HepG2 (cell line): ENCODE measurements at regions not wholly inside any gene's neighbourhood (a gene's known extent, or its start where the extent isn't known, plus 50 kb on each side); places are given as distances from the start of the nearest gene placed in this dataset.

Experiments
- ATAC-seq: fragments of 200-7000 bp; cut with Tn5 transposase; 3 replicates; pipeline ENCODE4 v1.9.1; 2020; ENCODE audit warnings: mild to moderate bottlenecking, moderate library complexity
- BruUV-seq: library from RNA; stranded (reverse); fragments of 400-500 nt; replicated peaks from 2 replicates; lab custom pipeline; 2021; lab: Mats Ljungman, UMichigan
- CTCF ChIA-PET: fragments of 300-600 bp; formaldehyde crosslinking; extraction: SDS; loops from one replicate; lab custom pipeline; 2021; ENCODE audit warnings: low total read pairs, inconsistent platforms, low intra/inter-chr PET ratio; lab: Yijun Ruan, JAX
- POLR2A ChIA-PET: fragments of 350-600 bp; sonication (Branson Sonifier 250); formaldehyde crosslinking; loops from one replicate; lab custom pipeline; 2020; ENCODE audit warnings: antibody characterized with exemption, inconsistent platforms; lab: Yijun Ruan, JAX
- DNase-seq: peaks from one replicate; pipeline ENCODE4 v3.0.0-alpha.2; 2015; ENCODE audit warnings: low spot score
- FAIRE-seq: peaks from 3 replicates; lab custom pipeline; 2011; peaks lifted over from hg19 to GRCh38; lab: Jason Lieb, UNC
- H2AFZ ChIP-seq: one replicate; pipeline ENCODE4 v1.6.1; 2011; ENCODE audit warnings: low read length, inconsistent platforms
- H3K27ac ChIP-seq: fragments of 300-600 bp; 3 replicates; pipeline ENCODE4 v1.8.0; 2011; ENCODE audit warnings: mixed run types, mild to moderate bottlenecking, mixed read lengths, low read length, inconsistent platforms; ENCODE audit not compliant: insufficient read depth; ENCODE audit errors: extremely low read length
- H3K27me3 ChIP-seq, 2 experiments: fragments of 200-600 bp in 1 of 2; 2 replicates in 1 of 2; 3 replicates in 1 of 2; pipeline versions ENCODE4 v1.6.0 to v1.8.0; 2011; ENCODE audit warnings: low read length in 2 of 2, mild to moderate bottlenecking in 2 of 2, moderate library complexity in 2 of 2, inconsistent platforms in 1 of 2; ENCODE audit not compliant: insufficient read depth in 2 of 2, control insufficient read depth in 1 of 2
- H3K36me3 ChIP-seq, 2 experiments: fragments of 200-600 bp in 1 of 2; replicated peaks in 1 of 2; 2 replicates in 1 of 2; 3 replicates in 1 of 2; pipeline versions ENCODE4 v1.5.1 to v1.8.0; 2011; ENCODE audit warnings: low read length in 2 of 2, inconsistent platforms in 1 of 2; ENCODE audit not compliant: insufficient read depth in 2 of 2, control insufficient read depth in 1 of 2
- H3K4me1 ChIP-seq: 2 replicates; pipeline ENCODE4 v1.5.1; 2012; ENCODE audit warnings: low read length, inconsistent platforms; ENCODE audit not compliant: insufficient read depth
- H3K4me2 ChIP-seq: 2 replicates; pipeline ENCODE4 v1.6.0; 2011; ENCODE audit warnings: low read depth, low read length, inconsistent platforms
- H3K4me3 ChIP-seq, 3 experiments: fragments of 200-600 bp in 1 of 3; sonication (generic), shearing (Covaris generic) in 1 of 3; replicated peaks in 1 of 3; 2 replicates each; pipeline ENCODE4 v1.5.1; 2011 to 2016; ENCODE audit warnings: low read length in 3 of 3, inconsistent platforms in 2 of 3, low read depth in 2 of 3, mild to moderate bottlenecking in 2 of 3, control low read depth in 1 of 3, mixed read lengths in 1 of 3; ENCODE audit not compliant: insufficient read depth in 1 of 3
- H3K79me2 ChIP-seq: one replicate; pipeline ENCODE4 v1.6.1; 2011; ENCODE audit warnings: low read length, inconsistent platforms; ENCODE audit not compliant: insufficient read depth
- H3K9ac ChIP-seq: 2 replicates; pipeline ENCODE4 v1.6.0; 2011; ENCODE audit warnings: mild to moderate bottlenecking, low read depth, low read length, inconsistent platforms; ENCODE audit not compliant: insufficient read depth
- H3K9me3 ChIP-seq: 2 replicates; pipeline ENCODE4 v1.5.1; 2012; ENCODE audit warnings: mild to moderate bottlenecking, low read length
- H4K20me1 ChIP-seq: 2 replicates; pipeline ENCODE4 v1.6.0; 2011; ENCODE audit warnings: inconsistent platforms, mild to moderate bottlenecking, low read length, moderate library complexity; ENCODE audit not compliant: insufficient read depth
- CEBPB ChIP-seq: IDR thresholded peaks from 2 replicates; pipeline ENCODE4 v1.6.1; 2011; ENCODE audit warnings: low read depth, low read length, improper control_type of control experiment, borderline replicate concordance
- CSRNP2 ChIP-seq: sonication (generic); formaldehyde crosslinking; conservative IDR thresholded peaks from 2 replicates; pipeline ENCODE4 v1.8.0; 2022; ENCODE audit warnings: low read depth, missing genetic modification reagents
- E2F5 ChIP-seq: sonication (generic); formaldehyde crosslinking; conservative IDR thresholded peaks from 2 replicates; pipeline ENCODE4 v1.4.0; 2020; ENCODE audit warnings: missing genetic modification reagents
- GRHL1 ChIP-seq: sonication (generic); formaldehyde crosslinking; conservative IDR thresholded peaks from 2 replicates; pipeline ENCODE4 v1.8.0; 2022; ENCODE audit warnings: missing genetic modification reagents
- HOXA9 ChIP-seq: sonication (generic); formaldehyde crosslinking; IDR thresholded peaks from 2 replicates; pipeline ENCODE4 v1.8.1; 2022; ENCODE audit warnings: missing genetic modification reagents, mild to moderate bottlenecking, moderate library complexity, borderline replicate concordance
- IRF2 ChIP-seq: IDR thresholded peaks from 2 replicates; pipeline ENCODE4 v1.6.1; 2018; ENCODE audit warnings: missing genetic modification reagents, missing compliant biosample characterization
- KDM1A ChIP-seq: IDR thresholded peaks from 2 replicates; pipeline ENCODE4 v1.6.1; 2016; ENCODE audit warnings: missing compliant biosample characterization
- RBAK ChIP-seq: sonication (generic); formaldehyde crosslinking; IDR thresholded peaks from 2 replicates; pipeline ENCODE4 v1.5.1; 2020; ENCODE audit warnings: mild to moderate bottlenecking, missing genetic modification reagents
- ZFP90 ChIP-seq: sonication (generic); formaldehyde crosslinking; IDR thresholded peaks from 2 replicates; pipeline ENCODE4 v1.8.0; 2022; ENCODE audit warnings: missing genetic modification reagents, mild to moderate bottlenecking, inconsistent platforms, borderline replicate concordance
- ZNF850 ChIP-seq: sonication (generic); formaldehyde crosslinking; conservative IDR thresholded peaks from 2 replicates; pipeline ENCODE4 v1.9.0; 2021; ENCODE audit warnings: mild to moderate bottlenecking, missing genetic modification reagents
- WGBS: methylation state at CpG from one replicate; pipeline ENCODE4 v1.1.6; 2017; ENCODE audit warnings: low lambda C conversion rate; 5-methylcytosine and 5-hydroxymethylcytosine counted together
- in situ Hi-C: cut with HindIII; loops from 2 replicates; pipeline ENCODE4 v1.10.0; 2017; ENCODE audit warnings: low pct_unique_long_range_greater_than_20kb; ENCODE audit not compliant: extremely low pct_ligation_motif_present
- intact Hi-C: fragments of 100-400 bp; cut with micrococcal nuclease; formaldehyde crosslinking; loops from one replicate; pipeline ENCODE4 v1.10.0; 2022; ENCODE audit not compliant: unreplicated experiment

- no peak for TF ChIP-seq CEBPB
- TF ChIP-seq IRF2 (CRISPR knock-in tag) = no peak
- no peak for TF ChIP-seq ZNF850 (CRISPR knock-in tag)
- TF ChIP-seq ZFP90 (CRISPR knock-in tag) = no peak
- no peak for TF ChIP-seq E2F5
- no peak for TF ChIP-seq RBAK (CRISPR knock-in tag)
- TF ChIP-seq GRHL1 (CRISPR knock-in tag) = no peak
- no peak for TF ChIP-seq CSRNP2
- TF ChIP-seq HOXA9 (CRISPR knock-in tag) = no peak
Observed at GRCh38 chr17:5714993-5715392, 130.7 kb upstream of the NLRP1 start (continued).

GRCh38 chr17:5715478-5715877 lies 131.2 kb upstream of the NLRP1 start:
- no peaks in the 10 kb centered on the region for H3K4me1 ChIP-seq
- ChIA-PET POLR2A (no interaction called here), CTCF (no interaction called here)
- no peaks in the 10 kb centered on the region for H4K20me1 ChIP-seq
- no peak for FAIRE-seq
- H3K27ac ChIP-seq = no peak overlapping the region
- no peak overlapping the region; the same call in 1 of the 2 replicates for H3K4me2 ChIP-seq
- no peak overlapping the region for H2AFZ ChIP-seq
- peaks cover 1 to 3% of the 10 kb centered on the region in 2 experiments; a peak in 4 of 5 replicates for H3K27me3 ChIP-seq
- 45% methylated on average over 8 of the region's 8 CpGs for WGBS
- H3K79me2 ChIP-seq = no peaks in the 10 kb centered on the region
- H3K36me3 ChIP-seq = no peaks in the 10 kb centered on the region
- no peak for DNase-seq
- intact Hi-C loops (no loop called here), in situ Hi-C loops (loop anchor here (25.0 kb wide), 1 partner anchor 697 kb away; no protein-coding TSS in a partner anchor)
- no peak for ATAC-seq
- H3K9me3 ChIP-seq = no peaks in the 10 kb centered on the region
- no TSS peak for BruUV-seq
- H3K4me3 ChIP-seq = no peak overlapping the region
- TF ChIP-seq CEBPB (peak; percentile 32; the same call in 1 of the 2 replicates), KDM1A (CRISPR knock-in tag) (no peak)
- H3K9ac ChIP-seq = no peak overlapping the region
